HG02943 (cell line): ENCODE measurements at regions not wholly inside any gene's neighbourhood (a gene's known extent, or its start where the extent isn't known, plus 50 kb on each side); places are given as distances from the start of the nearest gene placed in this dataset.
"Not testable (repeated sequence)": the region's sequence is repeated elsewhere in the genome, so short reads cannot be mapped to it uniquely, and the experiment has no call there.

ENCODE experiments used
- ATAC-seq: cut with Tn5 transposase; IDR thresholded peaks from one replicate; pipeline ENCODE4 v1.9.1; 2021; ENCODE audit warnings: mild to moderate bottlenecking, low read depth, moderate library complexity; ENCODE audit not compliant: unreplicated experiment

DNA sequence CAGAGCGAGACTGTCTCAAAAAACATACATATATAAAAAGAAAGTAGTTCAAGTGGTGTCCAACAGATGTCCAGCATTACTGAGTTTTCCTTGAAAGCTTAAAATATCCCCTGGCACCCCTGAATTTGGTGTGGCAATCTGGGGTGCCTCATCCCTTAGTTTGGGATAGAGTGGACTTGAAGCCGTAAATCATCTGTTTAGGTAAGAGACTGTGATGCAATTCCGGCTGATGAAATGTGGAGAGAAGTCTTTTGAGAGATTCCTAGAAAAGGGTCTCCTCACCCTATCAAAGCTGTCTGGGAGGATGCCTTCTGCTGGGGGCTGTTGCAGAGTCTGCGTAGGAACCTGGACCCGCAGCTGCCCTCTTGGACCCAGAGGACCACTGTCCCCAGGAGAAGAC lies 408.0 kb downstream of the RPS24 start:
- ATAC-seq = no peak

DNA sequence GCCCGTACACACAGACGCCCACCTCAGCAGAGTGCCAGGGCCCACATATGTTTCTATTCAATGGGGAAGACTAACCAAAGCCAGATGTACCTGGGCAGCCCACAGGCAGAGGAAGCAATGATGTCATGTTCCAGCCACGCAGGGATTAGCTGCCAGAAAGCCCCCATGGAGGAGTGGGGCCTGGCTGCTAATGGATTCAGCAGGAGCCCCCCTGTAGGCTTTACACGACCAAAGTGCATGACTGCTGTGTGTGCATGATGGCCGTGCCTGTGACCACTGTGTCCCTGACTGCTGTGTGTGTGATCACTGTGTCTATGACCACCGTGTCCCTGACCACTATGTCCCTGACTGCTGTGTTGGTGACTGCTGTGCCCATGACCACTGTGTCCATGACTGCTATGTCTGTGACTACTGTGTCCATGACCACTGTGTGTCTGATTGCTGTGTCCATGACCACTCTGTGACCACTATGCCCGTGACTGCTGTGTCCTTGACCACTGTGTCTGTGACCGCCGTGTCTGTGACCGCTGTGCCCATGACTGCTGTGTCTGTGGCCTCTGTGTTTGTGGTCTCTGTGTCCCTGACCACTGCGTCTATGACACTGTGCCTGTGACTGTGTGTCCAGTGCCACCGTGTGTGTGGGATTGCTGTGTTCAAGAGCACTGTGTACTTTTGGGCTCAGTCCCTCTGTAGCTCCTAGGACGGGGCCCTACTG lies 409.3 kb downstream of the RPS24 start:
- ATAC-seq = no peak

DNA sequence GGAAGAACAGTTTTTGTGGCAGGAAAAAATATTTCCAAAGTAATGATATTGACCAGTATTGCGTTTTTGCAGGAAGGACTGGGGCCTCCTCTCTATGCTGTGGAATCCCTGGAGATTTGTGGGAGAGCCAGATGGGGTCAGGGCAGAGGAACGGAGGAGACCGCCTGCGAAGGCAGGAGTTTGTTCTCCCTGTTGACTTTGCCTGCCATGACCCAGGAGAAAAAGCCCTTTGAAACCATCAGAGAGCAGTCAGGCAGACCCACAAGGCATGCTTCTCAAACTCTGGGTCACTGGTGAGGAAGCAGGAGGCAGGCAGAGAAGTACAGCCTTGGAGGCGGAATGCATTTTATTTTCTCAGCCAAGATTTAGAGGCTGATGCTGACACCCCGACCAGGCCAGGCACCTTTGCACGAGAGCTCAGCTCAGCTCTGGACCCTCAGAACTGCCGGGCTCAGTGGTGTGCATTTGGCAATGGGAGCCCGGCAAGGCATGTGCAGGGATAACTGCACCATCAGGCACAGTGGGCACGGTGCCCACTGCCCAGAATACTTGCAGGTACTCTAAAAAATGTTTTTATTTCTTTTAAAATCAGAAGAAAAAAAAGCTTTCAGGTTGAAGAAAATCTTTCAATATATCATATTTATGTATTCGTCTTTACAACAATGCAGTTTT lies 410.4 kb downstream of the RPS24 start:
- no peak for ATAC-seq

DNA sequence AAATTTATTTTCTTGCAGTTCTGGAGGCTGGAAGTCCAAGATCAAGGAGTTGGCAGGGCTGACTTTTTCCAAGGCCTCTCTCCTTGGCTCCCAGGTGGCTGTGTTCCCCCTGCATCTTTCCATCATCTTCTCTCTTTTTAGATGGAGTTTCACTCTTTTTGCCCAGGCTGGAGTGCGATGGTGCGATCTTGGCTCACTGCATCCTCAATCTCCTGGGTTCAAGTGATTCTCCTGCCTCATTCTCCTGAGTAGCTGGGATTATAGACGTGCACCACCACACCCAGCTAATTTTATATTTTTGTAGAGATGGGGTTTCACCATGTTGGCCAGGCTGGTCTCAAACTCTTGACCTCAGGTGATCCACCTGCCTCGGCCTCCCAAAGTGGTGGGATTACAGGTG lies 411.1 kb downstream of the RPS24 start:
- ATAC-seq = not testable (repeated sequence)

DNA sequence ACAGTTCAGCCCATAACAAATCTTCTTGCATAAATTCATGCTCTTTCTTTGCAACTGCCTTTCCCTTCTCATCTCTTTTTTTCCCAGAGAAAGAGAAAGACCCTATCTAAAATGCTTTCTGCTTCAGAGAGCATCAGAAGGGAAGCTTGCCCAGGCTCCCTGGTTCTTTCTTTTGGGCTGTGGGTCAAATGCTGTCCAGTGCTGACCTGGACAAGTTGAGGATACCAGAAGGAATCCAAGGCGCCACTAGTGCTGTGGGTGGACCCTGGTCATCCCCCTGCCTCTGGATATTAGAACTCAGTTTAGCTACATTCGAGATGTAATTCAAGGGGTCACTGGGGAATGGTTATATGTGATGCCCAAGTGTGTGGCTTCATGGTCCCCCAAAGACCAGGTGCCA lies 411.6 kb downstream of the RPS24 start:
- ATAC-seq = no peak

DNA sequence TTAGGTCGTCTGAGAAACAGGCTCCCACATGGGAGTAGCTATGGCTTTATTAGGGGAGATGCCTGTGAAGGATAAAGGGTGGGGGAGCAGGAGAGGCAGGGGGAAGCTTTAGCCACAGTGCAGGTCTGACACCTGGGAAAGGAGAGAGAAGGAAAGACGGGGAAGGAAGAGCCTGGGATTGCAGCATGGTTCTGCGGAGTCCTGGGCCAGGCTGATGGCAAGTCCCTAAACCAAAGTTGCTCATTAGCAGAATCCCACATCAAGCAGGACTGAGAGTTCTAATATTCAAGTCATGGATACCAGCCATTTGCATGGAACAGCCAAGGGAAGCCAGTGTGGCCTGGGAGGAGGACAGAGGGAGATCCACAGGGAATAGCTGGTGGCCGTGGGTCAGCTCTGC lies 414.8 kb downstream of the RPS24 start:
- ATAC-seq = no peak

DNA sequence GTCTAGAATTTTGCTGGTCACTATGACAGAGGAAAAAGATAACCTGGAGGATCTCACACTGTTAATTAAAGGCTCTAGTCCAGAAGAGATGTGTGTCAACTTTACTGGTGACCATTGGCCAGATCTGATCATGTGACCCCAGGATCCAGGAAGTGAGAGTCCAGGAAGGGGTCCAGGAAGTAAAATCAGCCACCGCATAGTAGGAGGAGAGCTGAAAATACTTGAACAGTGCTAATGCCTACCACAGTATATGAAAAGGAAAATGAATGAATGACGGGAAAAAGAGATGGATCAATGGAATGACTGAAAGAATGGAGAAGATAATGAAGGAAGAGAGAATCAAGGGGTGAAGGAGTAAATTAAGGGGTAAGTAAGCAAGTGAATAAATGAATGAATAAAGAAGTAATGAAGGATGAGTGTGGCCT lies 415.3 kb downstream of the RPS24 start:
- no peak for ATAC-seq

DNA sequence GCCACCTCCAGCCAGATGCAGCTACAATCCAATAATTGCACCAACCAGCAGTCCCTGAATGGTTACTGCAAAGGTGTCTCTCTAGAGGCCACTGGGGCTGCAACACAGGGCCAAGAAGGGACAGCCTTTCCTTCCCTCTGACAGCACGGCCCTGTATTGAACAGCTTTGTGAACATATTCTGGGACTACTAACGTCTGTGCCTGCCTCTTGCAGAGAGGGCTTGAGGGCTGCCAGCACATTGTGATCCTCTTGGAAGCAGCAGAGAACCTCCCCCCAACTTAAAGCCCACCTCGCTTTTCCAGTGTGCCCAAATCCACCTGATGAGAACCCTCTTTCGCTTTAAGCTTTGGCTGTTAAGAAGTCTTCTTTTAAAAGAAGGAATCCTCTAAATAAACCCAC lies 415.9 kb downstream of the RPS24 start:
- no peak for ATAC-seq

DNA sequence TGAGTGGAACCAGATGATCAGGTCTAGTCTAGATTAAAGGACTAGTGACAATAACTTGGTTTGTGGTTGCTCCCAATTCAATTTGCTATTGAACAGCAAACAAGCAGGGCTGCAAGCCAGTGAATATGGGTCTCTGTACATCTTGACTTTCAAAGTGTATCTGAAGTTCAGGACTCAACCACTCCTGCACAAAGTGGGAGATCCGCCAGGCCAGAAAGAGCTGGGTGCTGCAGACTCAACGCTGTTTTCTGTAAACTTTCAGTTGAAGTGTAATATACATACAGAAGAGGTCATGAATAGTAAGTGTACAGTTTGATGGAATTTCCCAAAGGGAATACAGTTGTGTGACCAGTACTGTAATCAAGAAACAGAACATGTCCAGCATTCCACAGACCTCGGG lies 416.6 kb downstream of the RPS24 start:
- no peak for ATAC-seq

DNA sequence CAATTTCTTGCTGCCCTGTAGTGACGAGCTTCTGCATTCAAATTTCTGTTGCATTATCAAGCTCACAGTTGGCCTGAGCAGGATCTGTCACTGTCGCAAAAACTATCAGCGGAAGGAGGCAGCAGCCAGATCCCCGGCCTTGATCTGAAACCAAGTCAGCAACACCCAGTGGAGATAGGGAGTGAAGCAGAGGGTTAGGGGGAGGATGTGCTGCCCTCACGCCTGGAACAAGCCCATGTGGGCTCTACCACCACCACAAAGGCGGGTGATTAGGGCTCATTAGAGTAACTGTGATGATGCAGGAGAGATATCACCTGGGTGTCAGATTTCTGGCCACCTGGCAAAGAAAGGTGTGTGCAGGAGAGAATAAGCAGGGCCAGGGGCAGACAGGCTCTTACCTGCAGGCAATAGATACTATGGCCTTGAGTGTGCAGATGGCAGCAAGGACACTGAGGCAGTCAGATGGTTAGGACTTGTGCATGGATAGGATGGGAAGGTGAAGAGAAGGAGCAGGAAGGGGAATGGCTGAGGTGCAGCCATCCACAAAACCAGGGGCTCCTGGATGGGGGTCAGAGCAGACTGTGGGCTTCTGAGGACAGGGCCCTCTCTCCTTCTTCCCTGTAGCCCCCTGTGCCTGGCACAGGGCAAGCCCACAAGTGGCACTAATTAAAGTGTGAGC lies 417.3 kb downstream of the RPS24 start:
- ATAC-seq = no peak

DNA sequence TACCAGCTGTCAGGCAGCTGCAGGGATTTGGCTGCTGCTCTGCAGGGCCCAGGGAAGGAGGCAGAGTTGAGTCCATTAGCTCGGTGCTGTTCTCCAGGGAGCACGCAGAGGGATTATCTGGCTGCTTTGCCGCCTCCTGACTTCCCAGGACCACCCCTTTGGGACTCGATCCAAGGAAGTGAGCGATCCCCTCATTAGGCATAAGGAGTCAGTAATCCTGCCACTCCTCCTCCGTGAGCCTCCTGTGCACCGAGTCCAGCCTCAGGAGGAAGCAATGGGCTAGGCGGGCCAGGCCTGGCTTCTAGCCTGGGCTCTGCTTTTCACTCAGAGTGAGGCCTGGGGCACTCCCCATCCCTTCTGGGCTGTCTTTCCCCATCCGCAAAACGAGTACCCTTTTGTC lies 417.9 kb downstream of the RPS24 start:
- ATAC-seq = no peak

DNA sequence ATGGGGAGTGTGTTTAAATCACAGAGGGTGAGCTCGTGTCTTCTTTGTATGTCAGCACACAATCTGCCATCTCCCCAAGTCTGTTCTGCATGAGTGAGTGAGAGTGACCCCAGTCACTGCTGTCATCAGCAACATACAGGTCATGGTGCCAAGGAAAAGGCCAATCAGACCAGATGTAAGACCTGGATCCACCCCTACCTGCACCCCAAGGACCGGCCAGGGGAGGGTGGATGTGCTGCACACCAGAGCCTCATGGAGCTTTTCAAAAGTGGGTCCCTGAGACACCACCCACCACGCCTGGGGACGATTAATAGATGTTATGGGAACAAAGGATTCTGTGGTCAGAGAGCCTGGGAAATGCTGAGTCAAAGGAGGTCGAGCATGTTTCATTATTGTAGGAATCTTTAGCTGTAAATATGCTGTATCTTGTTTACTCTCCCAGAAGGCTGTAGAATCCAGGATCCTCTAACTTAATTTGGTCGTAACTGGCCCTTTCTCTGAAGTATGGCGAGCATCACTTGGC lies 420.5 kb downstream of the RPS24 start:
- ATAC-seq = no peak

DNA sequence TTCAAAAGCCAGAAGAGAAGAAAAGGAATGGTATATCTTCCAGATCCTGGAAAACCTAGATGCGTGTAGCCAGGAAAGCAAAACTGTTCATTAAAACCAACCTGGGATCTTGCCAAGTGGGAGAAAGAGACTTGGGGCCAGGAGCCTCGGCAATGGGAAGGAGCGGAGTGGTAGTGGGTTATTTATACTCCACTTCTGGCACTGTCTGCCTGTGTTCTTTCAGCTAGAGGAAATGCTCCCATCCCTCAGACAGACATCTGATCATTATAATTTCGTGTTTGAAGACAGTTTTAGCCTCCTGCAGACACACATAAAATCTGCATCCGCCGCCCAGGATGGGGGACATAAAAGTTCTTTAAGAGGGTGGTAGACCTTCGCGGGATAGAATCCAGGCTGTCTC lies 421.6 kb downstream of the RPS24 start:
- no peak for ATAC-seq

DNA sequence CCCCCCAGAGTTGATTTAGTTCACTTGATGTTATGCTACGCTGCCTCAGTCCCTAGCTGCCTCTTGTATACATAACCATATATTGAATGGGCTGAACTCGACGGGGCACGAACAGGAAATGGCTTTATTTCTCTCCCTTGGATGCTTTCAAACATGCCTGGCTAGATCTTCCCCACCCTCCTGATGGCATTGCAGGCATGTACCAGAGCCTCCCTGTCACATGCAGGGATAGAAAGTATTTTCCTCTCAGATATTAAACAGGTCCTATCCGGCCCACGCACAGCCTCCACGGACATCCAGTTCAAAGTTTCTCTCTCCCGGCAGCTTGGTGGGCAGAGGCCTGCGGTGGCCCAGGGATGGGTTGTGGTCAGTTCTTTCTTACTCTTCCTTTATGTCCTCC lies 422.1 kb downstream of the RPS24 start:
- no peak for ATAC-seq

DNA sequence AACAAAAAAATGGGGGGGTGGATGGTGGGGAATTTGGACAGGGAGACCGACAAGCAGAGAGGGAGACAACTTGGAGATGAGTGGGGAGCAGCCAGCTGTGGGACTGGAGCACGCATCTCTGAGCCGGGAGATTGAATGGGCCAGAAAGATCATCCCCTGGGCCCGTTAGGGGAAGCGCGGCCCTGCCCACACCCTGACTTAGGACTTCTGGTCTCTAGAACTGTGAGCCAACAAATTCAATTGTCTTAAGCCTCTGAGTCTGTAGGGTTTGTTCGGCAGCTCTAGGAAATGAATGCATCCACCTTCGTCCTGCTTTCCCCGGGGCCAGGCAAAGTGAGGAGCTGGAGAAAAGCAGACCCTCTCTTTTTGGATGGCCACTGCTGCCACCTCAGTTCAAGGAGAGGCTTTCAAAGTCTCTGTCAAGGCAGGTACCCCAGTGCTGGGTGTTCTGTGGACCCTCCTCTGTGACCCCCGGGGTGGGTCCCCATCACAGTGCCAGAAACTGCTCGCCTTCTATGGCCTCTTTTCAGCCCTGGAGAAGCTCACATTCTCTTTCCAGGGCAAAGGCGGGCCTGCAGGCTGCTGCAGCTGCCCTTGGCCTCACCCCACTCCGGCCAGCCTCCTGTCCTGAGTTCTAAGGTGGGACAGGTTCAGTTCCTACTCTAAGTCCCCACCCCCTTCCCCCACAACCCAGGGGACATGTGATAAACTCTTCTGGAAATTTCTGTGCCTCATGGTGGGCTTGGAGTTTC lies 423.2 kb downstream of the RPS24 start:
- ATAC-seq = no peak

DNA sequence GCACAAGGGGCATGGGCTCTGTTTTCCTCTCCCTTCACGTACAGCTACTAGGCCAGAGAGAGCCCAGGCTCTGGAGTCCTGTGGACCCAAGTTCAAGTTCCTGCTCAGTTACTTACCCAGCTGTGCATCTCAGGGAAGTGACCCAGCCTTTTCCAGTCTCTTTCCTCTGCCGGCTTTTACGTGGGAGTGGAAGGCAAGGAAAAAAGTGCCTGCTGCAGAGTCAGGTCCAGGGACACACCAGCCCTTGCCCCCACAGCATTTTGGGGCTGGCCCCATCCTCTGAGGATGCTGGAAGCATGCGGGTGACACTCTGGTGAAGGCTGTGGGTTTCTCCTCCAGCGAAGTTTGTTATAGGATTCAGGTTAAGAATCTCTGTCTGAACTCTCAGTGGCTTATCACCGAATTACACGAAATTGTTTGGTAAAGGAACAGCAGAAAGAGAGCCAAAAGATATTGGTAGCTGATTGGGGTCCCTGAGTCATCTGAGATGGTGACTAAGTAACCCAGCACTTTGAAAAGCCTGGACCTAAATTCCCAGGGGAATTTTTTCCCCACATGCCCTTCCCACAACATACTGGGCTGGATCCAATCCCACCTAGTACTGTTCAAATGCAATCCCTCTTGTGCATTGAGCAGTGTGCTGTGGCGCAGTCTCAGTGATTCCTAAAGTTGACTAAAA lies 424.3 kb downstream of the RPS24 start:
- no peak for ATAC-seq

DNA sequence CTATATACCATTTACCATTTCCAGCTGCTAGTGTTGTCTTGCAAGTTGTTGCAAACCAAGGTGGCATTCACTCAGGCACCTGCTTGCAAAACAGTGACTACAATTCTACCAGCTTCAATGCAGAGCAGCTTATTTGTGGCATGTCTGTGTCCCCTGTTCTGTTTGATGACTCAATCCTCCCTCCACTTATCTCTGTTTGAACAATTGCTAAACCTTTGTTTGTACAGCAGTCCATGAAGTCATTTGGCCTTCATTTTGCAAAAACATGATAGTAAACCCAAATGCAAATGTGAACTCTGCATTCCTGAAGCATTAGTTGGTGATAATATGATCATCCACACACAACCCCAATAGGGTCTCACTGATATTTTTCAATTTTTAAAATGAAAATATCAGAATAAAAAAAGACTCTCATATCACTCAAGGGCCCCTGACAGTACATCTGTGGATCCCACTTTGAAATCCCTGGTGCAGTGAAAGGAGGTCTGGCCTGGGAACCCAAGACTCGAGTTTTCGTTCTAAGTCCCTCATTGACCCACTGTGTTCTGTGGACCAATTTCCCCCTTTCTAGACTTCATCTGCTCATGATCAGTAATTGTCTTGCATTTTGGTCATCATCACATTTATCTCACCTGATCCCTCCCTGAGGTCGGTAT lies 425.4 kb downstream of the RPS24 start:
- ATAC-seq = no peak

DNA sequence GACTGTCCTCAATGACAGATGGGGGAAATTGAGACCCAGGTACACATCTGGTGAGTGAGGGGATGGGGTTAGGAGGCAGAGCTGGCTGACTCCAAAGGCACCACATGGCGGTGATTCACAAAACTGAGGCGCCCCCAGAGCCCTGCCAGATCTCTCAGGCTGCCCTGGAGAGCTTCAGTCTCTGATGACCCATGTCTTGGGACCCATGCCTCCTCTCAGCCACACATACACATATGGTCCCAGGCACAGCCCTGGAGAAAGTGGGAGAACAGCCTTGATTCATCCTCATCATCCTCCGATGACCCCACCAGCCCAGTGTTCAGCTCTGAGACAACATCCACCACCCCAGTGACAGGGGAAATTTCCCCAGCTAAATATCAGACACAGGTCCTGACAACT lies 426.0 kb downstream of the RPS24 start:
- ATAC-seq = no peak

DNA sequence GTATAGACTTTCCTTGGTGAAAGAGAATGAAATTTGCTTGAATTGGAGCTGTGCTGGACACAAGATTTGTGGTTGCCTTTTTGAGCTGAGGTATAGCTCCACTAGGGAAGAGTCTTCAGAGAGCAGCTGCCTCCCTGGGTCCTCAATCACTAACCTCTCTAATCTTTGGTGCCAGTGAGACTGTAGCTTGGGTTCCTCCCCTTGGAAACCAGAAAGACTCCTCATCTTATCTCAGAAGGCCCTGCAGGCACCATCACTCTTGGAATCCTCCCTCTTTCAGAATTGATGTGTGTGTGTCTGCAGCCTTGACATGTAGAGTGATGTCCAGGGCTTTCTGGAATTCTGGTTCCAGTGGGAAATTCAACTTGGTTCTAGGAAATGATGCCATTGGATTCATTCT lies 426.5 kb downstream of the RPS24 start:
- no peak for ATAC-seq

DNA sequence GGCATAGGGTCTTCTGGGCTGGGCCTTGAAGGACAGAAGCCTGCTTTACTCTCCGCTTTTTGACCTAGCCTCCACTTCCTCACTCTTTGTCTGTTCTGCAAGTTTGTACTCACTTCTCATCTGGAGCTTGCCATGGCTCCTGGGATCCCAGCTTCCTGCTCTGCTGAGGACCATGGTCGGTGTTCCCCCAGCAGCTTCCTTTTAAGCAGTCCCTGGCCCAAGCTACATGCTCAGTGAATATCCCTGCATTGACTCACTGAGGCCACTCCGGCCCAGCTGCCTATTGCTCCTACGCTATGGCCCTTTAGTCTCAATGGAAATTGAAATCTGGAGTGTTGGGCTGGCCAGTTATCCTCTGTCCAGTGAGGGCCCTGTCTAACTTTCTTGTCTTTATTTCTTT lies 427.7 kb downstream of the RPS24 start:
- ATAC-seq = no peak
